ENCODE measurements at regions not wholly inside any gene's neighbourhood (a gene's known extent, or its start where the extent isn't known, plus 50 kb on each side); places are given as distances from the start of the nearest gene placed in this dataset.

DNA sequence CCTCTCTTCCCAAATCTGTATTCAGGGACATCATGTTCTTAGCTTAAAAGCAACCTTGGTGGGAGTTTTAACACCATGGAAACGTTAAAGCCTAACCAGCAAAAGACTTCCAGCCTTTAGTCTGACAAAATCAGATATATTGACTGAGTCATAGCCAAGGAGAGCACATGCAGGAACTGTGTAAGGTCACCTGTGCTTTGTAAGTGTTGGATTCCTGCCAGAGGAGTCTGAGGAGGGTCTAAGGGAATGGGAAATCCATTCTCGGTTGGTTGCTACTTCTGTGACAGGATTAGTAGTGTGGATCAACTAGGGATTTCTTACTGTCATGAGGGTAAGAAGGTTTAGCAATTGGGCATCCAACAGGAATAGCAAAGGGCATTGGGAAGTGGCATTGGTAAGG is 142.0 kb upstream of the CHD1 start:
- no peak for TF ChIP-seq YY1 (IDR thresholded peaks at IDR 0.05; ENCODE audit: insufficient read depth, insufficient read length)
- no peak for TF ChIP-seq ZNF274 (IDR thresholded peaks at IDR 0.05; ENCODE audit: low read depth, low read length)
- TF ChIP-seq SUZ12 (IDR thresholded peaks at IDR 0.05; ENCODE audit: extremely low read depth, insufficient read depth, insufficient read length), result no peak
